Fibroblast of mammary gland (primary cell): ENCODE measurements at regions not wholly inside any gene's neighbourhood (a gene's known extent, or its start where the extent isn't known, plus 50 kb on each side); places are given as distances from the start of the nearest gene placed in this dataset.
"Not testable (repeated sequence)": the region's sequence is repeated elsewhere in the genome, so short reads cannot be mapped to it uniquely, and the experiment has no call there.

Source experiments
- DNase-seq: peaks from one replicate; pipeline ENCODE4 v3.0.0-alpha.2; 2010; ENCODE audit warnings: low read depth
- H3K4me3 ChIP-seq: 2 replicates; pipeline ENCODE4 v1.5.1; 2011; ENCODE audit warnings: low read depth, mild to moderate bottlenecking, low read length, moderate library complexity; ENCODE audit not compliant: control insufficient read depth
- CTCF ChIP-seq: conservative IDR thresholded peaks from 2 replicates; pipeline ENCODE4 v1.5.1; 2011; ENCODE audit warnings: low read depth, low read length, inconsistent platforms; ENCODE audit not compliant: control insufficient read depth, insufficient read depth

GRCh38 chr3:137572931-137573330, 191.2 kb upstream of the SOX14 start:
- no peak for TF ChIP-seq CTCF
- no peak for DNase-seq
- no peak overlapping the region for H3K4me3 ChIP-seq

GRCh38 chr3:137582484-137582883, 181.6 kb upstream of the SOX14 start:
- no peak overlapping the region for H3K4me3 ChIP-seq
- TF ChIP-seq CTCF = no peak
- no peak for DNase-seq

GRCh38 chr3:137583256-137583655, 180.9 kb upstream of the SOX14 start:
- TF ChIP-seq CTCF = no peak
- no peak for DNase-seq

GRCh38 chr3:137588871-137589270, 175.2 kb upstream of the SOX14 start:
- H3K4me3 ChIP-seq = no peak overlapping the region
- DNase-seq = no peak
- no peak for TF ChIP-seq CTCF

More at GRCh38 chr3:137583256-137583655, 180.9 kb upstream of the SOX14 start:
- no peak overlapping the region for H3K4me3 ChIP-seq

GRCh38 chr3:137595415-137595814, 168.7 kb upstream of the SOX14 start:
- not testable (repeated sequence) for DNase-seq, H3K4me3 ChIP-seq

- no peak for TF ChIP-seq CTCF
- no peak for DNase-seq
- no peak overlapping the region for H3K4me3 ChIP-seq
Measured at GRCh38 chr3:137610723-137611122, 153.4 kb upstream of the SOX14 start.

- DNase-seq = no peak
- no peak for TF ChIP-seq CTCF
- H3K4me3 ChIP-seq = no peak overlapping the region
Measured at GRCh38 chr3:137612291-137612690, 151.8 kb upstream of the SOX14 start.
